Neural cell (in vitro differentiated cells): ENCODE measurements at regions not wholly inside any gene's neighbourhood (a gene's known extent, or its start where the extent isn't known, plus 50 kb on each side); places are given as distances from the start of the nearest gene placed in this dataset.

Experiments
- H2AFZ ChIP-seq: fragments of 200-600, 300-800 bp; sonication (generic), shearing (Covaris generic); 2 replicates; pipeline ENCODE4 v1.6.0; 2014; ENCODE audit warnings: low read depth, mild to moderate bottlenecking, antibody characterized with exemption, low read length, moderate library complexity
- H3F3A ChIP-seq: fragments of 200-600 bp; shearing (Covaris generic); 2 replicates; pipeline ENCODE4 v1.6.1; 2016; ENCODE audit warnings: mild to moderate bottlenecking, moderate library complexity, mixed read lengths, antibody characterized with exemption, low read length; ENCODE audit not compliant: insufficient read depth, poor library complexity, severe bottlenecking
- H3K27ac ChIP-seq: fragments of 200-600, 300-800 bp; sonication (generic), shearing (Covaris generic); 2 replicates; pipeline ENCODE4 v1.5.1; 2014; ENCODE audit warnings: mild to moderate bottlenecking, low read length, moderate library complexity
- H3K27me3 ChIP-seq: fragments of 300-800, 200-600 bp; sonication (generic), shearing (Covaris generic); 2 replicates; pipeline ENCODE4 v1.6.0; 2014; ENCODE audit warnings: mild to moderate bottlenecking, low read depth, low read length, moderate library complexity; ENCODE audit not compliant: insufficient read depth
- H3K36me3 ChIP-seq: fragments of 300-800, 200-600 bp; sonication (generic), shearing (Covaris generic); 2 replicates; pipeline ENCODE4 v1.5.1; 2014; ENCODE audit warnings: mild to moderate bottlenecking, antibody characterized with exemption, low read length, moderate library complexity; ENCODE audit not compliant: insufficient read depth
- H3K4me2 ChIP-seq: fragments of 300-800, 200-600 bp; sonication (generic), shearing (Covaris generic); 2 replicates; pipeline ENCODE4 v1.6.0; 2014; ENCODE audit warnings: mild to moderate bottlenecking, low read length
- H3K4me3 ChIP-seq: fragments of 300-800, 200-600 bp; sonication (generic), shearing (Covaris generic); 2 replicates; pipeline ENCODE4 v1.5.1; 2014; ENCODE audit warnings: mild to moderate bottlenecking, low read length, moderate library complexity
- H3K79me2 ChIP-seq: fragments of 200-600 bp; shearing (Covaris generic); replicated peaks from 2 replicates; pipeline ENCODE4 v1.6.0; 2014; ENCODE audit warnings: mild to moderate bottlenecking, low read length, moderate library complexity; ENCODE audit not compliant: insufficient read depth
- H3K9ac ChIP-seq: fragments of 300-800, 200-600 bp; sonication (generic), shearing (Covaris generic); 2 replicates; pipeline ENCODE4 v1.6.1; 2016; ENCODE audit warnings: mild to moderate bottlenecking, low read length, mixed read lengths
- H3K9me2 ChIP-seq: fragments of 200-600 bp; shearing (Covaris generic); 2 replicates; pipeline ENCODE4 v1.6.1; 2016; ENCODE audit warnings: mild to moderate bottlenecking, low read length, mixed read lengths; ENCODE audit not compliant: insufficient read depth
- H3K9me3 ChIP-seq: fragments of 200-600, 300-800 bp; sonication (generic), shearing (Covaris generic); 2 replicates; pipeline ENCODE4 v1.6.1; 2016; ENCODE audit warnings: mild to moderate bottlenecking, mixed run types, low read length, moderate library complexity, mixed read lengths
- H4K20me1 ChIP-seq: fragments of 200-600 bp; shearing (Covaris generic); 2 replicates; pipeline ENCODE4 v1.6.1; 2016; ENCODE audit warnings: mild to moderate bottlenecking, mixed run types; ENCODE audit not compliant: insufficient read depth
- EP300 ChIP-seq: fragments of 450-650 bp; conservative IDR thresholded peaks from 2 replicates; pipeline ENCODE4 v1.6.1; 2014; ENCODE audit warnings: antibody characterized with exemption, mild to moderate bottlenecking, moderate library complexity; ENCODE audit not compliant: poor library complexity, severe bottlenecking
- EZH2 ChIP-seq: fragments of 200-600, 300-800 bp; shearing (Covaris generic), sonication (generic); IDR thresholded peaks from 2 replicates; pipeline ENCODE4 v1.6.1; 2014; ENCODE audit warnings: antibody characterized with exemption, low read length, borderline replicate concordance, mild to moderate bottlenecking; ENCODE audit not compliant: insufficient read depth, poor library complexity, severe bottlenecking
- MXI1 ChIP-seq: fragments of 450-650 bp; conservative IDR thresholded peaks from 2 replicates; pipeline ENCODE4 v1.6.1; 2014; ENCODE audit warnings: antibody characterized with exemption, mild to moderate bottlenecking; ENCODE audit not compliant: poor library complexity, severe bottlenecking
- POLR2AphosphoS5 ChIP-seq: IDR thresholded peaks from 2 replicates; pipeline ENCODE4 v1.6.1; 2012
- RAD21 ChIP-seq: fragments of 450-650 bp; conservative IDR thresholded peaks from 2 replicates; pipeline ENCODE4 v1.6.1; 2014; ENCODE audit warnings: antibody characterized with exemption, mild to moderate bottlenecking, moderate library complexity
- SMC3 ChIP-seq: fragments of 450-650 bp; conservative IDR thresholded peaks from 2 replicates; pipeline ENCODE4 v1.6.1; 2014; ENCODE audit warnings: antibody characterized with exemption, mild to moderate bottlenecking, moderate library complexity; ENCODE audit not compliant: poor library complexity
- TAF1 ChIP-seq: IDR thresholded peaks from 2 replicates; pipeline ENCODE4 v1.6.1; 2012; ENCODE audit warnings: low read depth
- TF ChIP-seq, protein P1 (sequence below): IDR thresholded peaks from 2 replicates; pipeline ENCODE4 v1.6.1; 2012; ENCODE audit warnings: borderline replicate concordance
- TF ChIP-seq, protein P2 (sequence below): fragments of 450-650 bp; IDR thresholded peaks from 2 replicates; pipeline ENCODE4 v1.5.1; 2014; ENCODE audit warnings: antibody characterized with exemption, mild to moderate bottlenecking, moderate library complexity; ENCODE audit not compliant: poor library complexity, severe bottlenecking

DNA sequence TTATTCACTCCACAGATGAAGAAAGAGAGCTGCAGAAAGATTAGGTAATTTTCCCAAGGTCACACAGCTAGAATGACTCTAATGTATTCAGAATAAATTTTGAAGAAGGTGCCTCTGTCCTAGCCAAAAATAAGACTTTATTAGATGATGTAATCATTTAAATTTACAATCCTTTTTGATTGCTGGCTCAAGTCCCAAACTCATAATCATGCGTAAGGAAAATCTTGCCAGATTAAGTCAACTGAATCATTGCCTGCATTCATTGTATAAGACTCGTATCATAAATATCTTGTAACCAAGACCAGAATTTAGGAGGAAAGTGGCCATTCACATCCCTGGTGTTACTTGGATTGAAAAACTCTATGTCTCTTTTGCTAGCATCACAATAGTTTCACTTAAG is 53.1 kb upstream of the STK39 start:
- Histone ChIP-seq H3K27me3 (no peaks in the 10 kb centered on the region), H3K4me3 (no peak overlapping the region), H3K9me3 (no peaks in the 10 kb centered on the region), H3F3A (no peaks in the 10 kb centered on the region), H3K36me3 (no peaks in the 10 kb centered on the region), H3K27ac (no peak overlapping the region), H4K20me1 (no peaks in the 10 kb centered on the region), H3K79me2 (no peaks in the 10 kb centered on the region), H3K4me2 (no peak overlapping the region), H2AFZ (no peak overlapping the region), H3K9me2 (no peaks in the 10 kb centered on the region), H3K9ac (no peak overlapping the region)
- TF ChIP-seq TAF1 = no peak

DNA sequence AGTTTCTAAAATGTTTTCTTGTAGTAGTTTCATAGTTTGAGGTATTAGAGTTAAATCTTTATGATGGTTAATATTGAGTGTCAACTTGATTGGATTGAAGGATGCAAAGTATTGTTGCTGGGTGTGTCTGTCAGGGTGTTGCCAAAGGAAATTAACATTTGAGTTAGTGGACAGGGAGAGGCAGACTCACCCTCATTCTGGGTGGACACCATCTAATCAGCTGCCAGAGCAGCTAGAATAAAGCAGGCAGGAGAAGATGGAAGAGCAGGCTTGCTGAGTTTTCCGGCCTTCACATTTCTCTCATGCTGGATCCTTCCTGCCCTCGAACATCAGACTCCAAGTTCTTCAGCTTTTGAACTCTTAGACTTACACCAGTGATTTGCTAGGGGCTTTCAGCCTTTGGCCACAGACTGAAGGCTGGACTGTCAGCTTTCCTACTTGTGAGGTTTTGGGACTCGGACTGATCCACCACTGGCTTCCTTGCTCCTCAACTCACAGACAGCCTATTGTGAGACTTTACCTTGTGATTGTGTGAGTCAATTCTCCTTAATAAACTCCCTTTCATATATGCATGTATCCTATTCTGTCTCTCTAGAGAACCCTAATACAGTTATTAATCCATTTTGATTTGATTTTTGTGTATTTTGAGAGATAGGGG is 56.8 kb upstream of the STK39 start:
- H4K20me1 ChIP-seq = no peaks in the 10 kb centered on the region
- no peaks in the 10 kb centered on the region for H3K36me3 ChIP-seq
- no peak overlapping the region for H2AFZ ChIP-seq
- no peak overlapping the region for H3K9ac ChIP-seq
- no peak overlapping the region for H3K4me2 ChIP-seq
- H3K9me2 ChIP-seq = no peaks in the 10 kb centered on the region
- TF ChIP-seq EP300 (no peak), POLR2AphosphoS5 (no peak), RAD21 (no peak), SMC3 (no peak), MXI1 (no peak), TAF1 (no peak), EZH2 (no peak)
- TF ChIP-seq, protein P1, sequence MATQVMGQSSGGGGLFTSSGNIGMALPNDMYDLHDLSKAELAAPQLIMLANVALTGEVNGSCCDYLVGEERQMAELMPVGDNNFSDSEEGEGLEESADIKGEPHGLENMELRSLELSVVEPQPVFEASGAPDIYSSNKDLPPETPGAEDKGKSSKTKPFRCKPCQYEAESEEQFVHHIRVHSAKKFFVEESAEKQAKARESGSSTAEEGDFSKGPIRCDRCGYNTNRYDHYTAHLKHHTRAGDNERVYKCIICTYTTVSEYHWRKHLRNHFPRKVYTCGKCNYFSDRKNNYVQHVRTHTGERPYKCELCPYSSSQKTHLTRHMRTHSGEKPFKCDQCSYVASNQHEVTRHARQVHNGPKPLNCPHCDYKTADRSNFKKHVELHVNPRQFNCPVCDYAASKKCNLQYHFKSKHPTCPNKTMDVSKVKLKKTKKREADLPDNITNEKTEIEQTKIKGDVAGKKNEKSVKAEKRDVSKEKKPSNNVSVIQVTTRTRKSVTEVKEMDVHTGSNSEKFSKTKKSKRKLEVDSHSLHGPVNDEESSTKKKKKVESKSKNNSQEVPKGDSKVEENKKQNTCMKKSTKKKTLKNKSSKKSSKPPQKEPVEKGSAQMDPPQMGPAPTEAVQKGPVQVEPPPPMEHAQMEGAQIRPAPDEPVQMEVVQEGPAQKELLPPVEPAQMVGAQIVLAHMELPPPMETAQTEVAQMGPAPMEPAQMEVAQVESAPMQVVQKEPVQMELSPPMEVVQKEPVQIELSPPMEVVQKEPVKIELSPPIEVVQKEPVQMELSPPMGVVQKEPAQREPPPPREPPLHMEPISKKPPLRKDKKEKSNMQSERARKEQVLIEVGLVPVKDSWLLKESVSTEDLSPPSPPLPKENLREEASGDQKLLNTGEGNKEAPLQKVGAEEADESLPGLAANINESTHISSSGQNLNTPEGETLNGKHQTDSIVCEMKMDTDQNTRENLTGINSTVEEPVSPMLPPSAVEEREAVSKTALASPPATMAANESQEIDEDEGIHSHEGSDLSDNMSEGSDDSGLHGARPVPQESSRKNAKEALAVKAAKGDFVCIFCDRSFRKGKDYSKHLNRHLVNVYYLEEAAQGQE = no peak
- TF ChIP-seq, protein P2, sequence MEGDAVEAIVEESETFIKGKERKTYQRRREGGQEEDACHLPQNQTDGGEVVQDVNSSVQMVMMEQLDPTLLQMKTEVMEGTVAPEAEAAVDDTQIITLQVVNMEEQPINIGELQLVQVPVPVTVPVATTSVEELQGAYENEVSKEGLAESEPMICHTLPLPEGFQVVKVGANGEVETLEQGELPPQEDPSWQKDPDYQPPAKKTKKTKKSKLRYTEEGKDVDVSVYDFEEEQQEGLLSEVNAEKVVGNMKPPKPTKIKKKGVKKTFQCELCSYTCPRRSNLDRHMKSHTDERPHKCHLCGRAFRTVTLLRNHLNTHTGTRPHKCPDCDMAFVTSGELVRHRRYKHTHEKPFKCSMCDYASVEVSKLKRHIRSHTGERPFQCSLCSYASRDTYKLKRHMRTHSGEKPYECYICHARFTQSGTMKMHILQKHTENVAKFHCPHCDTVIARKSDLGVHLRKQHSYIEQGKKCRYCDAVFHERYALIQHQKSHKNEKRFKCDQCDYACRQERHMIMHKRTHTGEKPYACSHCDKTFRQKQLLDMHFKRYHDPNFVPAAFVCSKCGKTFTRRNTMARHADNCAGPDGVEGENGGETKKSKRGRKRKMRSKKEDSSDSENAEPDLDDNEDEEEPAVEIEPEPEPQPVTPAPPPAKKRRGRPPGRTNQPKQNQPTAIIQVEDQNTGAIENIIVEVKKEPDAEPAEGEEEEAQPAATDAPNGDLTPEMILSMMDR = no peak
- H3K9me3 ChIP-seq = peaks cover 5% of the 10 kb centered on the region
- H3K27me3 ChIP-seq = no peaks in the 10 kb centered on the region
- H3F3A ChIP-seq = no peaks in the 10 kb centered on the region
- H3K27ac ChIP-seq = no peak overlapping the region
- H3K4me3 ChIP-seq = no peak overlapping the region
- no peaks in the 10 kb centered on the region for H3K79me2 ChIP-seq

DNA sequence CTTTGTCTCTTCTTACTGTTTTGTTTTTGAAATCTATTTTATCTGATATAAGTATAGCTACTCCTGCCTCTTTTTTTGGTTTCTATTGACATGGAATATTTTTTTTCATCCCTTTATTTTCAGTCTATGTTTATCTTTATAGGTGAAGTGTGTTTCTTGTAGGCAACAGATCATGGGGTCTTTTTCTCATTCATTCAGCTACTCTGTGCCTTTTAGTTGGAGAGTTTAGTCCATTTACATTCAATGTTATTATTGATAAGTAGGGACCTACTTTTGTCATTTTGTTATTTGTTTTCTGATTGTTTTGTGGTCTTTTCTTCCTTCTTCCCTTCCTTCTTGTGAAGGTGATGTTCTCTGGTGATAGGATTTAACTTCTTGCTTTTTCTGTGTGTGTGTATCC is 60.0 kb upstream of the STK39 start:
- no peaks in the 10 kb centered on the region for H3K79me2 ChIP-seq
- H3K4me3 ChIP-seq = no peak overlapping the region
- H4K20me1 ChIP-seq = no peaks in the 10 kb centered on the region
- no peak overlapping the region for H3K4me2 ChIP-seq
- peaks cover 5% of the 10 kb centered on the region for H3K9me3 ChIP-seq
- no peaks in the 10 kb centered on the region for H3K27me3 ChIP-seq
- H3K9ac ChIP-seq = no peak overlapping the region
- no peaks in the 10 kb centered on the region for H3F3A ChIP-seq
- TF ChIP-seq, protein P2 = no peak
- TF ChIP-seq TAF1 = no peak
- TF ChIP-seq SMC3 = no peak
- TF ChIP-seq EP300 = no peak
- TF ChIP-seq MXI1 = no peak
- no peak for TF ChIP-seq POLR2AphosphoS5
- TF ChIP-seq, protein P1 = no peak
- no peak for TF ChIP-seq RAD21
- no peak for TF ChIP-seq EZH2
- no peak overlapping the region for H3K27ac ChIP-seq
- H2AFZ ChIP-seq = no peak overlapping the region
- no peaks in the 10 kb centered on the region for H3K36me3 ChIP-seq
- no peaks in the 10 kb centered on the region for H3K9me2 ChIP-seq
